ENCODE measurements at regions not wholly inside any gene's neighbourhood (a gene's known extent, or its start where the extent isn't known, plus 50 kb on each side); places are given as distances from the start of the nearest gene placed in this dataset.

DNA sequence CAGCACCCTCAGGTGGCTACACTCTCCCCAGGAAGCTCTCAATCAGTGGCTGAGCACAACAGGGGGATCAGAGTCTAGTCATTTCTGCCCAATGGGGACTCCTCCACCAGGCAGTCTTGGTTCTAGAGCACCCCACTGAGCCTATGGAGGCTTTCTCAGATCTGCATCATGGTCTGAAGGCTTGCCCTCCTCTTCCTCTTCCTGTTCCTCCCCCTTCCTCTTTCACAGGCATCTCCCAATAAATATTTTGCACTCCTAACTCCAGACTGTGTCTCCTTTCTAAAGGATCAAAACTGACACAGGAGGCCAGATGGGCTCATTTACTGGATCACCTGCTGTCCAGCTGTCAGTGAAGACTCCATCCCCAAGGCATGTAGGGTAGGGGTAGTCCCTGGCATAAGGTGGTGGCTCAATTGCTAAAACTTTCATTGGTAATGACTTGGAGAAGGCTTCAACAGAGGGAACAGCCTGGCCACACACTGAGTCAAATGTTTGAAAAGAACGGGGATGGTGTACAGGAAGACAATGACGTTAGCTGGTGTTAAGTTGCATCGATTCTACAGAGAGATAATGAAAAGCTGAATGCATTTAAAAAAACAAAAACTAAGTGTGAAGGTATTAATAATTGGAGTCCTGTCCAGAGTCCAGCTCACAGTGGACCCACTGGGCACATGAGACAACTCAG, 84.2 kb upstream of the SLC2A1 start:
- Histone ChIP-seq H3K27me3 (ENCODE audit: control insufficient read depth, insufficient read depth, low read length) (no peaks in the 10 kb centered on the region), H3K56ac (ENCODE audit: extremely low read depth, insufficient read depth, low read length) (no peak overlapping the region), H3K4me1 (ENCODE audit: control insufficient read depth, insufficient read depth, low read length) (no peaks in the 10 kb centered on the region; the same call in 1 of the 2 replicates), H2BK15ac (ENCODE audit: low read depth, low read length) (no peak overlapping the region), H3K4ac (ENCODE audit: low read depth, low read length) (no peak overlapping the region), H3K27ac (ENCODE audit: insufficient read depth, low read length) (no peak overlapping the region), H3K36me3 (ENCODE audit: control insufficient read depth, insufficient read depth, low read length) (no peaks in the 10 kb centered on the region), H2AK5ac (ENCODE audit: low read depth, low read length) (no peak overlapping the region), H3K14ac (replicated peaks; ENCODE audit: low read depth, low read length) (no peak overlapping the region), H2AFZ (replicated peaks; ENCODE audit: low read length, poor library complexity) (no peak overlapping the region), H4K91ac (ENCODE audit: insufficient read depth, low read depth, low read length) (no peak overlapping the region), H3K18ac (ENCODE audit: low read depth, low read length) (no peak overlapping the region), H4K8ac (ENCODE audit: low read depth in 2 of 2, low read length in 2 of 2) (no peak overlapping the region), H3K4me3 (ENCODE audit: insufficient read depth, low read depth, low read length) (no peak overlapping the region), H4K20me1 (ENCODE audit: insufficient read depth, low read length) (no peaks in the 10 kb centered on the region), H3K4me2 (ENCODE audit: low read depth, low read length) (no peak overlapping the region), H3K23ac (ENCODE audit: low read depth, low read length) (no peak overlapping the region), H2BK20ac (ENCODE audit: low read depth, low read length) (no peak overlapping the region), H2BK120ac (ENCODE audit: low read depth, low read length) (no peak overlapping the region), H3K9me3 (ENCODE audit: control insufficient read depth, insufficient read depth, low read length) (no peaks in the 10 kb centered on the region), H3K9ac (ENCODE audit: low read depth, low read length) (no peak overlapping the region), H2AK9ac (replicated peaks; ENCODE audit: low read depth, low read length, poor library complexity) (no peak overlapping the region), H4K5ac (ENCODE audit: low read depth, low read length) (no peak overlapping the region), H2BK5ac (ENCODE audit: low read depth, low read length, poor library complexity, severe bottlenecking) (no peak overlapping the region), H3K79me1 (ENCODE audit: low read depth in 1 of 2, low read length in 2 of 2) (no peaks in the 10 kb centered on the region), H3K9me1 (ENCODE audit: insufficient read depth, low read length) (no peaks in the 10 kb centered on the region)
- WGBS, 2 experiments (ENCODE audit: extremely low coverage in 2 of 2, insufficient read length in 1 of 2) = 81% methylated on average over 3 of the region's 3 CpGs; no CpG with 5 or more reads in 1 of the 2 experiments
- no peak for TF ChIP-seq POLR2A (IDR thresholded peaks at IDR 0.05; ENCODE audit: low read depth, low read length)
- no peak for TF ChIP-seq ELK1 (IDR thresholded peaks at IDR 0.05; ENCODE audit: borderline replicate concordance, low read depth, low read length)
- TF ChIP-seq FOS (IDR thresholded peaks at IDR 0.05; ENCODE audit: low read depth, low read length) = no peak
- TF ChIP-seq CEBPB (IDR thresholded peaks at IDR 0.05; ENCODE audit: low read depth, low read length) = no peak
- no peak for TF ChIP-seq SMC3 (IDR thresholded peaks at IDR 0.05; ENCODE audit: low read depth, low read length)
- no peak for TF ChIP-seq CHD1 (IDR thresholded peaks at IDR 0.05; ENCODE audit: low read depth, low read length)
- TF ChIP-seq MAFK (IDR thresholded peaks at IDR 0.05; ENCODE audit: low read depth, low read length) = no peak
- TF ChIP-seq, protein P1, sequence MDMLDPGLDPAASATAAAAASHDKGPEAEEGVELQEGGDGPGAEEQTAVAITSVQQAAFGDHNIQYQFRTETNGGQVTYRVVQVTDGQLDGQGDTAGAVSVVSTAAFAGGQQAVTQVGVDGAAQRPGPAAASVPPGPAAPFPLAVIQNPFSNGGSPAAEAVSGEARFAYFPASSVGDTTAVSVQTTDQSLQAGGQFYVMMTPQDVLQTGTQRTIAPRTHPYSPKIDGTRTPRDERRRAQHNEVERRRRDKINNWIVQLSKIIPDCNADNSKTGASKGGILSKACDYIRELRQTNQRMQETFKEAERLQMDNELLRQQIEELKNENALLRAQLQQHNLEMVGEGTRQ (IDR thresholded peaks at IDR 0.05; ENCODE audit: low read depth, low read length) = no peak
- no peak for TF ChIP-seq BHLHE40 (IDR thresholded peaks at IDR 0.05; ENCODE audit: low read depth, low read length)
- TF ChIP-seq MXI1 (IDR thresholded peaks at IDR 0.05; ENCODE audit: borderline replicate concordance, low read depth, low read length) = no peak
- no peak for TF ChIP-seq NFE2L2 (IDR thresholded peaks at IDR 0.05; ENCODE audit: low read depth, low read length)
- no peak for TF ChIP-seq RFX5 (IDR thresholded peaks at IDR 0.05; ENCODE audit: low read depth, low read length)
- TF ChIP-seq RAD21 (IDR thresholded peaks at IDR 0.05; ENCODE audit: low read length) = no peak
- no peak for TF ChIP-seq MAZ (IDR thresholded peaks at IDR 0.05; ENCODE audit: borderline replicate concordance, low read depth, low read length)
- no peak for TF ChIP-seq RCOR1 (IDR thresholded peaks at IDR 0.05; ENCODE audit: insufficient replicate concordance, low read length)
- POLR2A ChIA-PET (ENCODE audit: unreplicated experiment) = no interaction called here
- in situ Hi-C loops (cut with MboI; ENCODE audit: low sequenced_read_pairs) = no loop called here
- intact Hi-C loops (cut with micrococcal nuclease) = no loop called here
- CTCF ChIA-PET = no interaction called here
- no peak for DNase-seq
- BruUV-seq (replicated peaks) = no TSS peak
- no peak for ATAC-seq (ENCODE audit: low read depth)
- dilution Hi-C loops (cut with HindIII; ENCODE audit: low sequenced_read_pairs, unreplicated experiment) = no loop called here
